ENCODE measurements at regions not wholly inside any gene's neighbourhood (a gene's known extent, or its start where the extent isn't known, plus 50 kb on each side); places are given as distances from the start of the nearest gene placed in this dataset.

GRCh38 chr2:52404866-52405265 lies 1362.7 kb upstream of the CHAC2 start:
- Histone ChIP-seq H3K4me3 (no peak overlapping the region), H3K36me3 (no peaks in the 10 kb centered on the region), H3K4me1 (no peaks in the 10 kb centered on the region), H3K9me3 (no peaks in the 10 kb centered on the region), H3K27me3 (no peaks in the 10 kb centered on the region), H3K27ac (no peak overlapping the region)
- intact Hi-C loops (cut with DNase I; ENCODE audit: low total_unique reads): no loop called here
- TF ChIP-seq, protein P1, sequence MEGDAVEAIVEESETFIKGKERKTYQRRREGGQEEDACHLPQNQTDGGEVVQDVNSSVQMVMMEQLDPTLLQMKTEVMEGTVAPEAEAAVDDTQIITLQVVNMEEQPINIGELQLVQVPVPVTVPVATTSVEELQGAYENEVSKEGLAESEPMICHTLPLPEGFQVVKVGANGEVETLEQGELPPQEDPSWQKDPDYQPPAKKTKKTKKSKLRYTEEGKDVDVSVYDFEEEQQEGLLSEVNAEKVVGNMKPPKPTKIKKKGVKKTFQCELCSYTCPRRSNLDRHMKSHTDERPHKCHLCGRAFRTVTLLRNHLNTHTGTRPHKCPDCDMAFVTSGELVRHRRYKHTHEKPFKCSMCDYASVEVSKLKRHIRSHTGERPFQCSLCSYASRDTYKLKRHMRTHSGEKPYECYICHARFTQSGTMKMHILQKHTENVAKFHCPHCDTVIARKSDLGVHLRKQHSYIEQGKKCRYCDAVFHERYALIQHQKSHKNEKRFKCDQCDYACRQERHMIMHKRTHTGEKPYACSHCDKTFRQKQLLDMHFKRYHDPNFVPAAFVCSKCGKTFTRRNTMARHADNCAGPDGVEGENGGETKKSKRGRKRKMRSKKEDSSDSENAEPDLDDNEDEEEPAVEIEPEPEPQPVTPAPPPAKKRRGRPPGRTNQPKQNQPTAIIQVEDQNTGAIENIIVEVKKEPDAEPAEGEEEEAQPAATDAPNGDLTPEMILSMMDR (IDR thresholded peaks at IDR 0.05): no peak
- DNase-seq: no peak

DNA sequence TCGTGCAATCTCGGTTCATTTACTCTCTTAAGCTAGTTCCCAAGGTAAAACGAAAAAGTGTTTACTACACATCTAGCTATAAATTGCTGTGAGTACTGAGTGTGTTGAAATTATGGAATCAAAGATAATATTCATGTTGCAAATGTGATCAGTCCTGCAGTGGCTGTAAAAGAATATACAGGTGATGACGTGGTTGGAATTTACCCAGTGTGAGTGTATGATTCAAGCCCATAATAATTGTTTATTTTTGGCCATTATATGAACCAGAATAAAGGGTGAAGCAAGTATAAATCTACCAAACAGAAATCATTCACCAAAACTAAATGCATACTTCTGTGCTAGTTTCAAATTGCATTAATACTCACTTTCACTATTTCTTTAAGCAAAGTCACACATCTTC lies 1363.6 kb upstream of the CHAC2 start:
- no peaks in the 10 kb centered on the region for H3K4me1 ChIP-seq
- no peak overlapping the region for H3K27ac ChIP-seq
- H3K4me3 ChIP-seq: no peak overlapping the region
- no peaks in the 10 kb centered on the region for H3K27me3 ChIP-seq
- no peaks in the 10 kb centered on the region for H3K36me3 ChIP-seq
- H3K9me3 ChIP-seq: no peaks in the 10 kb centered on the region
- intact Hi-C loops (cut with DNase I; ENCODE audit: low total_unique reads): no loop called here
- TF ChIP-seq, protein P1 (IDR thresholded peaks at IDR 0.05): no peak
- no peak for DNase-seq

DNA sequence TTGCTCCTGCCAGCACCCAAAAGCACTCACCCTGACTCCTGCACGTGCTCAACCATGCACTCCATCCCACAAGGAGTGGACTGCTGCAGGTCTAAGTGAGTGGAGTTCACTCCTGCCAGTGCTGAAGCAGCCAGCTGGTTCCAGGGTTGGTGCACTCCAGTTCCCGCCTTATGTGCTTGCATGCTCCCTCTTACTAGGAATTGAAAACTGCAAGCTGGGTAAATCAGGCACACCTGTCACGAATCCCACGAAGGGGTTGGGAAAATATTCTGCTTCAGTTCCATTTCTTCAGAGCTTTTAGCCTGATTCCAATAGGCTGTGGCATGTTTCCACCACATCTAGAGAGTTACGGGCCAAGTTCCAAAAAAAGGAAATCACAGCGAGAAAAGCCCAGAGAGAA lies 1365.5 kb upstream of the CHAC2 start:
- no peak for DNase-seq
- H3K9me3 ChIP-seq: no peaks in the 10 kb centered on the region
- intact Hi-C loops (cut with DNase I; ENCODE audit: low total_unique reads): no loop called here

DNA sequence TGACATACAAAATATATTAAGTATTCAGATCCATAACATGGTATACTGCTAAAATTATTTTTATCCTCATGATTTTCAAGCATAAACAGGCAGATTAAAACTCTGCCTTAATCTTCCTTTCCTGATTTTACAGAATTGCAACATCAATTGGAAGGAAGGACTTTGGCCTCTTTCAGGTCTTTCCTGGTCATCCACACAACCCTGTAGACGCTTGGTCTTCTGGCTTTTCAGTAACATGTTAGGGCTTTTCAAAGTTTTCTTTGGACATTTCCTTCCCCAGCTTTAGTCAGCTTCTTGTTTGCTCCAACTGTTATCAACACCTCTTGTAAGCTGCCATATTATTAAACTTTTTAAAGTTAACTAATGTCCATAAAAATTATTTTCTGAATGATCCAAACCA lies 1364.9 kb upstream of the NRXN1 start:
- DNase-seq: no peak
- no peaks in the 10 kb centered on the region for H3K27me3 ChIP-seq
- H3K4me3 ChIP-seq: no peak overlapping the region
- TF ChIP-seq, protein P1 (IDR thresholded peaks at IDR 0.05): no peak
- no peaks in the 10 kb centered on the region for H3K4me1 ChIP-seq
- no peak overlapping the region for H3K27ac ChIP-seq
- H3K36me3 ChIP-seq: no peaks in the 10 kb centered on the region
- no peaks in the 10 kb centered on the region for H3K9me3 ChIP-seq
- intact Hi-C loops (cut with DNase I; ENCODE audit: low total_unique reads): no loop called here

More for the DNA sequence above, 1365.5 kb upstream of the CHAC2 start:
- Histone ChIP-seq H3K27me3 (no peaks in the 10 kb centered on the region), H3K36me3 (no peaks in the 10 kb centered on the region), H3K4me3 (no peak overlapping the region), H3K27ac (no peak overlapping the region), H3K4me1 (no peaks in the 10 kb centered on the region)
- TF ChIP-seq, protein P1 (IDR thresholded peaks at IDR 0.05): no peak

GRCh38 chr2:52395912-52396311 lies 1364.0 kb upstream of the NRXN1 start:
- Histone ChIP-seq H3K4me3 (no peak overlapping the region), H3K27ac (no peak overlapping the region), H3K9me3 (no peaks in the 10 kb centered on the region), H3K4me1 (no peaks in the 10 kb centered on the region), H3K27me3 (no peaks in the 10 kb centered on the region), H3K36me3 (no peaks in the 10 kb centered on the region)
- no peak for DNase-seq
- TF ChIP-seq, protein P1 (IDR thresholded peaks at IDR 0.05): no peak
- intact Hi-C loops (cut with DNase I; ENCODE audit: low total_unique reads): no loop called here

GRCh38 chr2:52391621-52392020 lies 1359.7 kb upstream of the NRXN1 start:
- Histone ChIP-seq H3K36me3 (no peaks in the 10 kb centered on the region), H3K27ac (no peak overlapping the region), H3K4me1 (no peaks in the 10 kb centered on the region), H3K9me3 (no peaks in the 10 kb centered on the region), H3K27me3 (no peaks in the 10 kb centered on the region), H3K4me3 (no peak overlapping the region)
- no peak for DNase-seq
- intact Hi-C loops (cut with DNase I; ENCODE audit: low total_unique reads): no loop called here
- TF ChIP-seq, protein P1 (IDR thresholded peaks at IDR 0.05): no peak
